ENCODE measurements at regions not wholly inside any gene's neighbourhood (a gene's known extent, or its start where the extent isn't known, plus 50 kb on each side); places are given as distances from the start of the nearest gene placed in this dataset.

DNA sequence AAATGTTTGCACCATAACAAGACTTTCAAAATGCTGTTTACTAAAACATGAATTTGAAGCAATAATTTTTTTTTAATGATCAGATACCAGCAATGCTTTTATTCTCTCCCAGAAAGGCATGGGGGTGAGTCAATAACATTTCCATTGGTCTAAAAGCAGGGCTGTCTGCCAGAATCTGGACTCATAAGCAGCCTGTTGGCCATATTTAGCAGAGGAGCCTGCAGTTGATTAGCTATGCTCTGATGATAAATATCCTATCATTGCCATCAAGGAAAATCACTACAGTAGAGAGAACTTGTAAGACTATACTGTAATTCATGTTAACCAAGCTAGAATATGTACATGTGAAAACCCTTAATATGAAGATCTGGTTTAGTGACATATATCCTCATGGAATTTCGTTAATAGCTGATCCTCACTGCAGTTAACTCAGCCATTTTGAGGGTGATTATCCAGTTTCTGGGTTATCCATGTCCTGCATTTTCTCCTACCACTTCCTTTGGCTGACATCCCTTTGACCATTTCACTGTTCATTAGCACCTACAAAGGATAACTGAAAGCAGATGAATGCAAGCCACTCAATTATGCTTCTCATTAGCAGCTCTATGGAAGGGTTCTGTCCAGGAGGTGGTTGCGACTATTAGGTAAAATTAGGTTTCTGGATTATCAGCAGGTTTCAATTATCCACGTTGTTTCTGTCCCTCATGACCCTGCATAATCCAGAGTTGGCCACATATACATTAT, 72.9 kb upstream of the DIAPH2 start:
- DNase-seq (ENCODE audit: low read depth, low spot score) (no peak), ATAC-seq (no peak)
- Histone ChIP-seq H3K4me1 (ENCODE audit: control insufficient read depth, insufficient read depth, low read length) (no peaks in the 10 kb centered on the region), H3K9me3 (ENCODE audit: control insufficient read depth, insufficient read depth, low read depth, low read length) (no peaks in the 10 kb centered on the region), H3K27ac (ENCODE audit: low read length) (no peak overlapping the region), H3K36me3 (ENCODE audit: control insufficient read depth, insufficient read depth, low read length) (no peaks in the 10 kb centered on the region), H3K4me3 (ENCODE audit: low read depth in 2 of 2, low read length in 2 of 2) (no peak overlapping the region), H3K27me3 (ENCODE audit: control insufficient read depth, insufficient read depth, low read length) (no peaks in the 10 kb centered on the region; the same call in 1 of the 2 replicates)
- in situ Hi-C loops (cut with HindIII; ENCODE audit: low pct_unique_long_range_greater_than_20kb, low sequenced_read_pairs) = no loop called here
- BruUV-seq (replicated peaks) = no TSS peak
- intact Hi-C loops (cut with micrococcal nuclease; ENCODE audit: unreplicated experiment) = no loop called here
- CTCF ChIA-PET = no interaction called here
- POLR2A ChIA-PET = no interaction called here
- no peak for TF ChIP-seq POLR2AphosphoS5 (IDR thresholded peaks at IDR 0.05; ENCODE audit: low read depth, low read length)
- TF ChIP-seq, protein P1, sequence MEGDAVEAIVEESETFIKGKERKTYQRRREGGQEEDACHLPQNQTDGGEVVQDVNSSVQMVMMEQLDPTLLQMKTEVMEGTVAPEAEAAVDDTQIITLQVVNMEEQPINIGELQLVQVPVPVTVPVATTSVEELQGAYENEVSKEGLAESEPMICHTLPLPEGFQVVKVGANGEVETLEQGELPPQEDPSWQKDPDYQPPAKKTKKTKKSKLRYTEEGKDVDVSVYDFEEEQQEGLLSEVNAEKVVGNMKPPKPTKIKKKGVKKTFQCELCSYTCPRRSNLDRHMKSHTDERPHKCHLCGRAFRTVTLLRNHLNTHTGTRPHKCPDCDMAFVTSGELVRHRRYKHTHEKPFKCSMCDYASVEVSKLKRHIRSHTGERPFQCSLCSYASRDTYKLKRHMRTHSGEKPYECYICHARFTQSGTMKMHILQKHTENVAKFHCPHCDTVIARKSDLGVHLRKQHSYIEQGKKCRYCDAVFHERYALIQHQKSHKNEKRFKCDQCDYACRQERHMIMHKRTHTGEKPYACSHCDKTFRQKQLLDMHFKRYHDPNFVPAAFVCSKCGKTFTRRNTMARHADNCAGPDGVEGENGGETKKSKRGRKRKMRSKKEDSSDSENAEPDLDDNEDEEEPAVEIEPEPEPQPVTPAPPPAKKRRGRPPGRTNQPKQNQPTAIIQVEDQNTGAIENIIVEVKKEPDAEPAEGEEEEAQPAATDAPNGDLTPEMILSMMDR (IDR thresholded peaks at IDR 0.05) = no peak
- no peak for TF ChIP-seq SIN3A (IDR thresholded peaks at IDR 0.05; ENCODE audit: borderline replicate concordance, insufficient read depth, low read depth, low read length)
- TF ChIP-seq, protein P2, sequence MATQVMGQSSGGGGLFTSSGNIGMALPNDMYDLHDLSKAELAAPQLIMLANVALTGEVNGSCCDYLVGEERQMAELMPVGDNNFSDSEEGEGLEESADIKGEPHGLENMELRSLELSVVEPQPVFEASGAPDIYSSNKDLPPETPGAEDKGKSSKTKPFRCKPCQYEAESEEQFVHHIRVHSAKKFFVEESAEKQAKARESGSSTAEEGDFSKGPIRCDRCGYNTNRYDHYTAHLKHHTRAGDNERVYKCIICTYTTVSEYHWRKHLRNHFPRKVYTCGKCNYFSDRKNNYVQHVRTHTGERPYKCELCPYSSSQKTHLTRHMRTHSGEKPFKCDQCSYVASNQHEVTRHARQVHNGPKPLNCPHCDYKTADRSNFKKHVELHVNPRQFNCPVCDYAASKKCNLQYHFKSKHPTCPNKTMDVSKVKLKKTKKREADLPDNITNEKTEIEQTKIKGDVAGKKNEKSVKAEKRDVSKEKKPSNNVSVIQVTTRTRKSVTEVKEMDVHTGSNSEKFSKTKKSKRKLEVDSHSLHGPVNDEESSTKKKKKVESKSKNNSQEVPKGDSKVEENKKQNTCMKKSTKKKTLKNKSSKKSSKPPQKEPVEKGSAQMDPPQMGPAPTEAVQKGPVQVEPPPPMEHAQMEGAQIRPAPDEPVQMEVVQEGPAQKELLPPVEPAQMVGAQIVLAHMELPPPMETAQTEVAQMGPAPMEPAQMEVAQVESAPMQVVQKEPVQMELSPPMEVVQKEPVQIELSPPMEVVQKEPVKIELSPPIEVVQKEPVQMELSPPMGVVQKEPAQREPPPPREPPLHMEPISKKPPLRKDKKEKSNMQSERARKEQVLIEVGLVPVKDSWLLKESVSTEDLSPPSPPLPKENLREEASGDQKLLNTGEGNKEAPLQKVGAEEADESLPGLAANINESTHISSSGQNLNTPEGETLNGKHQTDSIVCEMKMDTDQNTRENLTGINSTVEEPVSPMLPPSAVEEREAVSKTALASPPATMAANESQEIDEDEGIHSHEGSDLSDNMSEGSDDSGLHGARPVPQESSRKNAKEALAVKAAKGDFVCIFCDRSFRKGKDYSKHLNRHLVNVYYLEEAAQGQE (IDR thresholded peaks at IDR 0.05; ENCODE audit: insufficient read depth in 1 of 2, low read depth in 2 of 2, low read length in 1 of 2) = no peak
- no peak for TF ChIP-seq TCF7L2 (IDR thresholded peaks at IDR 0.05; ENCODE audit: low read depth, low read length)

DNA sequence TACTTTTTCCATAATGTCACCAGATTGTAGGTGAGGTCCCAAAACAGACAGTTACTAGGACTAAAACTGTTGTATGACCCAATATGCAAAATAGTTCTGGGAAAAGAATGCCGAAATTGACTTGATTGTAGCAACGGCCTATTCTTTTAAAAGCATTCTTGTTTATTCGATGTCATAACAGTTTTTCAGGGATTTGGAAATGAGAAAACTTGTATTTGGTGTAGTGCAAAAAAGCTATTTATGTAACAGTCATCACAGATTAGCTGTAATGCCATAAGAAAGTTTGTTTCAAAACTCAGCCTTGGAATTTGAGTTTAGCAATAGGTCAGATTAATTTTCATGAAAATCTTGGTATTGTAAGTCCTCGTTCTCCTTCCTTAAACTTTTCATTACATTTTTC, 69.2 kb upstream of the DIAPH2 start:
- H3K4me3 ChIP-seq (ENCODE audit: low read depth in 2 of 2, low read length in 2 of 2) = no peak overlapping the region
- H3K27ac ChIP-seq (ENCODE audit: low read length) = no peak overlapping the region
- intact Hi-C loops (cut with micrococcal nuclease; ENCODE audit: unreplicated experiment) (no loop called here), in situ Hi-C loops (cut with HindIII; ENCODE audit: low pct_unique_long_range_greater_than_20kb, low sequenced_read_pairs) (no loop called here)
- POLR2A ChIA-PET = no interaction called here
- H3K36me3 ChIP-seq (ENCODE audit: control insufficient read depth, insufficient read depth, low read length) = no peaks in the 10 kb centered on the region
- BruUV-seq (replicated peaks) = no TSS peak
- H3K9me3 ChIP-seq (ENCODE audit: control insufficient read depth, insufficient read depth, low read depth, low read length) = no peaks in the 10 kb centered on the region
- no peaks in the 10 kb centered on the region for H3K4me1 ChIP-seq (ENCODE audit: control insufficient read depth, insufficient read depth, low read length)
- ATAC-seq (no peak), DNase-seq (ENCODE audit: low read depth, low spot score) (no peak)
- H3K27me3 ChIP-seq (ENCODE audit: control insufficient read depth, insufficient read depth, low read length) = no peaks in the 10 kb centered on the region; the same call in 1 of the 2 replicates
- CTCF ChIA-PET = no interaction called here
- TF ChIP-seq POLR2AphosphoS5 (IDR thresholded peaks at IDR 0.05; ENCODE audit: low read depth, low read length) = no peak
- TF ChIP-seq, protein P1 (IDR thresholded peaks at IDR 0.05) = no peak
- TF ChIP-seq, protein P2 (IDR thresholded peaks at IDR 0.05; ENCODE audit: insufficient read depth in 1 of 2, low read depth in 2 of 2, low read length in 1 of 2) = no peak
- TF ChIP-seq TCF7L2 (IDR thresholded peaks at IDR 0.05; ENCODE audit: low read depth, low read length) = no peak
- TF ChIP-seq SIN3A (IDR thresholded peaks at IDR 0.05; ENCODE audit: borderline replicate concordance, insufficient read depth, low read depth, low read length) = no peak

All from Panc1 (cell line).